ENCODE measurements at regions not wholly inside any gene's neighbourhood (a gene's known extent, or its start where the extent isn't known, plus 50 kb on each side); places are given as distances from the start of the nearest gene placed in this dataset.

DNA sequence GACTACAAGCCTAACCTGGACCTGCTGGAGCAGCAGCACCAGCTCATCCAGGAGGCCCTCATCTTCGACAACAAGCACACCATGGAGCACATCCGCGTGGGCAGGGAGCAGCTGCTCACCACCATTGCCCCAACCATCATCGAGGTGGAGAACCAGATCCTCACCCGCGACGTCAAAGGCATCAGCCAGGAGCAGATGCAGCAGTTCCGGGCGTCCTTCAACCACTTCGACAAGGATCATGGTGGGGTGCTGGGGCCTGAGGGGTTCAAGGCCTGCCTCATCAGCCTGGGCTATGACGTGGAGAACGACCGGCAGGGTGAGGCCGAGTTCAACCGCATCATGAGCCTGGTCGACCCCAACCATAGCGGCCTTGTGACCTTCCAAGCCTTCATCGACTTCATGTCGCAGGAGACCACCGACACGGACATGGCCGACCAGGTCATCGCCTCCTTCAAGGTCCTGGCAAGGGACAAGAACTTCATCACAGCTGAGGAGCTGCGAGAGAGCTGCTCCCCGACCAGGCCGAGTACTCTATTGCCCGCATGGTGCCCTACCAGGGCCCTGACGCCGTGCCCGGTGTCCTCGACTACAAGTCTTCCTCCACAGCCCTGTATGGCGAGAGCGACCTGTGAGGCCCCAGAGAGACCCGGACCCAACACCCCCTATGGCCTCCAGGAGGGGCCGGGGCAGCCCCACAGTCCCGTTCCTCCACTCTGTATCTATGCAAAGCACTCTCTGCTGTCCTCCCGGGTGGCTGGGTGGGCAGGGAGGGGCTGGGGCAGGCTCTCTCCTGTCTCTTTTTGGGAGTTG lies 486.2 kb downstream of the TRAM1L1 start:
- TF ChIP-seq, protein P1, sequence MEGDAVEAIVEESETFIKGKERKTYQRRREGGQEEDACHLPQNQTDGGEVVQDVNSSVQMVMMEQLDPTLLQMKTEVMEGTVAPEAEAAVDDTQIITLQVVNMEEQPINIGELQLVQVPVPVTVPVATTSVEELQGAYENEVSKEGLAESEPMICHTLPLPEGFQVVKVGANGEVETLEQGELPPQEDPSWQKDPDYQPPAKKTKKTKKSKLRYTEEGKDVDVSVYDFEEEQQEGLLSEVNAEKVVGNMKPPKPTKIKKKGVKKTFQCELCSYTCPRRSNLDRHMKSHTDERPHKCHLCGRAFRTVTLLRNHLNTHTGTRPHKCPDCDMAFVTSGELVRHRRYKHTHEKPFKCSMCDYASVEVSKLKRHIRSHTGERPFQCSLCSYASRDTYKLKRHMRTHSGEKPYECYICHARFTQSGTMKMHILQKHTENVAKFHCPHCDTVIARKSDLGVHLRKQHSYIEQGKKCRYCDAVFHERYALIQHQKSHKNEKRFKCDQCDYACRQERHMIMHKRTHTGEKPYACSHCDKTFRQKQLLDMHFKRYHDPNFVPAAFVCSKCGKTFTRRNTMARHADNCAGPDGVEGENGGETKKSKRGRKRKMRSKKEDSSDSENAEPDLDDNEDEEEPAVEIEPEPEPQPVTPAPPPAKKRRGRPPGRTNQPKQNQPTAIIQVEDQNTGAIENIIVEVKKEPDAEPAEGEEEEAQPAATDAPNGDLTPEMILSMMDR (IDR thresholded peaks at IDR 0.05), result no peak
- TF ChIP-seq POLR2A (IDR thresholded peaks at IDR 0.05), result no peak

All from heart left ventricle (tissue), 13 donors.